GM21619 (cell line): ENCODE measurements at regions not wholly inside any gene's neighbourhood (a gene's known extent, or its start where the extent isn't known, plus 50 kb on each side); places are given as distances from the start of the nearest gene placed in this dataset.

Experiments used
- ATAC-seq: cut with Tn5 transposase; IDR thresholded peaks from one replicate; pipeline ENCODE4 v1.9.1; 2021; ENCODE audit not compliant: unreplicated experiment

GRCh38 chr21:16533692-16534407, 804.1 kb downstream of the USP25 start:
- no peak for ATAC-seq

DNA sequence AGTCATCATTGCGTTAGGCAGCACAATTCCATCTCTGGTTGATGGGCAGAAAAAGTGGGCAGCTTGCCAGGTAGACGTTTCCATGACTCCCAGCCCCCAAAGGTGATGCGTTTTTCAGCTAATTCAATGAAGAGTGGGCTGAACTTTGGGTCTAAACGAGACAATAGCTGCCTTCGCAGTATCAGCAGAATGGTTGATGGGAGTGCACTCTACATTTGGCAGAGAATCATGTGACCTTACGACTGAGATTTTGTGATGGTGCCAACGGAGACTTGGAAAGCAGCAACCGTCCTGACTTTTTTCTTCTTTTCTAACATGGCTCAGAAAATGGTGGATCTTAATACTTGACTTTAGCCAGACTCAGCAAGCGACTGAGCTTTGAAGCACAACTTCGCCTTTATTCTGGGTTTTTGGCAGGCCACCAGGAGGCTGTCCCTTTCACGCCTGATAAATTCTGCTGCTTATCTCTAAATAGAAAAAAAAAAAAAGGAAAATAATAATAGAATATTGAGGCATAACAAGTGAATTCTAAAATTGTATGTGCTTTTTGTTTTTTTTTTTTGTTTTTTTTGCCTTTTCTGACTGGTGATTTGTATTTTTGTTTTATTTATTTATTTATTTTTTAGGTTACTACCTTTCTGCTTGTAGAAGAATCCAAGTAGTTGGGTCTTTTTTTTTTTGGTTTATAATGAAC, 804.8 kb downstream of the USP25 start:
- no peak for ATAC-seq

DNA sequence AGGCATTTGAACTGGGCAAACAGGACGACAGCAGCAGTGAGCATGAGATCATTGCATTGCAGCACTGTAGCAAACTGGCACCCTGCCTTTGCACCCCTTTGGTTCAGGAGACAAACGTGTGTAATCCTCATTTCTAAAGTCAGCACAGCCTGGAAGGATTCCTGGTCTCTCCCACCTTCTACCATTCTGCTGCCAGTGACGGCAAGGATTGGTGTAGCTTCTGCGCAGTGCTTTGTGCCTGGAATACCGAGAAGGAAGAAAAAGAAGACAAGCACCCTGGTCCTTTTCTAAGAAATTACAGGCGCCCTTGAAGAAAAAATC, 805.3 kb downstream of the USP25 start:
- ATAC-seq, result no peak

DNA sequence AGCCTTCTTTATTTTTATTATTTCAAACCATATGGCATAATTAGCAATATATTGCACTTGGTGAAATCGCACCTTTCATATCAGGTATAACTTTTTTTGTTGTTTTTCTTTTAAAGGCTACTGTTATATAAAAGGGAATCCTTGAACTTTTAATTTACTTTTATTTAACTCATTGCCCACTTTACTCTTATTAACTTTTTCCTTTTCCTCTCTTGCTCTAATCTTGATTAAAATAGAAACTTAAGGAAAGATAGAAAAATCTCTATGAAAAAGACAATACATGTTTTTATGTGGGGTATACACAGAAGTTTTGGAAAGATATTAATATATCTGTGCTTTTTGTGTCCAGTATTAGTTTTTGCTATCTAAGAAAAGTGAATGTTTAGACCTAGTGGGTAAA, 805.8 kb downstream of the USP25 start:
- ATAC-seq, result no peak

GRCh38 chr21:16536140-16536539, 806.4 kb downstream of the USP25 start:
- ATAC-seq, result no peak

DNA sequence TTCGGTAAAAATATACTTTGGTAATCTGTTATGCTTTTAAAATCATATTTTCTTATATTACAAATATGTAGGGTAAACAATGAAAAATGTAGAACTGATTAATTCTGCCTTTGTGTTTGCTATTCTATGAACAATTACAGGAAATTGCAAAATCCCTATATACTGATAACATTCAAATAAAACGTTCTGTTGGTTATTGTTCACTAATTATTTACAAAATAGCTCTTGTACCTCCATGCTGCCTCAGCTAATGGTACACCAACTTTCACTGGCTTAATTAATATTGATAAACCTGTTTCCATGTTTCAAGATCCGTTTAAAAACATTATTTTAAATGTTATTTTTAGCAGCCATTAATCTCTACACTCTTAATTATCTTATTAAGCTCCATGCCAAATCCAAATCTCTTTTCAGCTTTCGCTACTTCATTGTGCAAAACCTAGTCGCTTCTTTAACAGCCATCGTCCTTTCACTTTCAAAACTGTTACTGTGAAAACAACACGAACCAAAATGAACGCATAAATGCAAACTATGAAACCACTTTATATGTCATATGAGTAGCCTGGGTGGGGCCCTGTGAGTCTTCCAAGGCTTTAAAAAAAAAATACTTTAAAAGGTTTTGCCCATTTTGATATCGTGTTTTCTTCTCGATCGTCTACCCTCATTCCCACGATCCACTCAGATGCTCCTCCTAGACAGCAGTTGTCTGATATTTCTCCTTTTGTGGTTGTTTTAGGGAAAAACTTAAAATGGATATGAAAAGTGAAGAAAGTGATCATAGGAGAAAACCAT, 807.1 kb downstream of the USP25 start:
- no peak for ATAC-seq

DNA sequence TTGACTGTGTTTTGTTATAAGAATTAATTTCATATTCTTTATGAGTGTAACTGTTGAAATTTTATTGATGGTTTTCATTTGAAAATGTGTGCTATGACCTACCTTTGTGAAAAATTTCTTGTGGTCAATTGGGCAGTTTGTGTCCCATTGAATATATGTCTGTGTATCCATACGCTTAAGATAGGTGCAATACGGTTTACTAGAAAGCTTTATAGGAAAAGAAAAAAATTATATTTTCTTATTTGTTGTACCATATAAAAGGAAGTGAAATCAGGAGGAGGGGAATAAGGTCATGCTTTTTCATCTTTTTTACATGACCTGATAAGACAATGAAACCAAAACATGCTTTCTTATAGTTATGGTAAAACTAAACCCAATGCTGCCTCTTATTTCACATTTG, 807.7 kb downstream of the USP25 start:
- no peak for ATAC-seq

DNA sequence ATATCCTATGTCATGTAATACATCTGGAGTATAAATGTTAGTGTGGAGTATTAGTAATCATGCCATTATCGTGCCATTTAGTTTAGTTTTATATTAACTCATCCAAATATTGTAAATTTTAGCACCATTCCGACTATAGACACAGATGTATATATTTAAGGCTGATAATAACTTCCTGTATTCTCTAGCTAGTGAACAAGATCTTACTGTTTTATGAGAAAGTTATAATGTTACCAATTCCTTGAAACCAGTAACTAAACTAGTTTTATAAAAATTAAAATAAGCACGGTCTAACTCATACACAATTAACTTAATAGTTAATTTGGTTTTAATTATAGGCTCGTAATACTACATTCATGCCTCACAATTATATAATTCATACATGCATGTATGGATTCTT, 808.6 kb downstream of the USP25 start:
- ATAC-seq, result no peak

- ATAC-seq, result no peak
Measured at GRCh38 chr21:16538936-16539440, 809.2 kb downstream of the USP25 start.

- no peak for ATAC-seq
Measured at GRCh38 chr21:16540966-16541727, 811.4 kb downstream of the USP25 start.

DNA sequence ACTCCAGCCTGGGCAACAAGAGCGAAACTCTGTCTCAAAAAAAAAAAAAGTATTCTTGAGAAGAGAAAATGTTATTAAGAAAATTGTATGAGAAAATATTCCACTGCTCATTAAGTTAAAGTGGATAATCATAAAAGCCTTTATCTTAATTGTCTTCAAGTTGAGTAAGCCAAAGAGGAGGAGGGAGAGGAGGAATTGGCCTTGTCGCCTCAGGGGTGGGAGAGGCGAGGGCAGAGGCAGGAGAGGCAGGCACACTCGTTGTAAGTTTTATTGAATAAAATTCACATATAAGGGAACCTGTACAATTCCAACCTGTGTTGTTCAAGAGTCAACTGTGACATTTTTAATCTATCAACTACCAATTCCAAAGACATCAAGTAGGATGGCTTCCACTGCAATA, 820.3 kb downstream of the USP25 start:
- no peak for ATAC-seq

- ATAC-seq, result no peak
Measured at GRCh38 chr21:16550917-16551741, 821.3 kb downstream of the USP25 start.

DNA sequence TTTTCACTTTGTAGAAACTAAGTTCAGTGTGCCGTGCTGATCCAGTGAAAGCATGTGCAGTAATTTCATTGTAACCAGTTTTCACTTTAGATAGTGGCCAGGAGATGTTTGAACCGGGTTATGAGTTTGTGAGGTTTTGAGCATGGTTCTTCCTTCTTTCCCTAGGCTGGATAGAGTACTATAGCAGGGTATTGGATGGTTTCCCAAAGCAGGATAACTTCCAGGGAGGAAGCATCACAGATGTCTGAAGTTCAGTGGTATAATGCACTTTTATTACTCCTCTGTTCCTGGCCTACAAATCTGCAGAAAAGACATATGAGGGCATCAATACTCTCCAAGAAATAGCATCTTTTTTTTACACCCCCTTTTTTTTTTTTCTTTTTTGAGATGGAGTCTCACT, 823.1 kb downstream of the USP25 start:
- ATAC-seq, result no peak

DNA sequence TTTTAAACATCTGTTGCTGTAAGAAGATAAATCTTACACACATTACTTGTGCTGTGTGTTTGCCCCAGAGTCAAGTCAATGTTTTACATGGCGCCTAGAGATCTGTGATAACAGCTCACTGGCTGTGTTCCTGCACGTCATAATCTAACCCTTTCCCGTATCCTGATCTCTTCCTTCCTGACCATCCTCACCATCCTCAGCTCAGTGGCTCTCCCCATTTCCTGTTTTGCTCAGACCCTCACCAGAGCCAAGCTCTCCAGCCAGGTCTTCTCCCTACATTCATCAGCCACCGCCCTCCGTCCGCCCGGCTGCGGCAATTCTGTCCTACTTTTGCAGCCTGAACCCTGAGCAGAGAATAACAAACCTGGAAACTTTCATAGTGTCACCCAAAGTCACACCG, 824.7 kb downstream of the USP25 start:
- ATAC-seq, result no peak

DNA sequence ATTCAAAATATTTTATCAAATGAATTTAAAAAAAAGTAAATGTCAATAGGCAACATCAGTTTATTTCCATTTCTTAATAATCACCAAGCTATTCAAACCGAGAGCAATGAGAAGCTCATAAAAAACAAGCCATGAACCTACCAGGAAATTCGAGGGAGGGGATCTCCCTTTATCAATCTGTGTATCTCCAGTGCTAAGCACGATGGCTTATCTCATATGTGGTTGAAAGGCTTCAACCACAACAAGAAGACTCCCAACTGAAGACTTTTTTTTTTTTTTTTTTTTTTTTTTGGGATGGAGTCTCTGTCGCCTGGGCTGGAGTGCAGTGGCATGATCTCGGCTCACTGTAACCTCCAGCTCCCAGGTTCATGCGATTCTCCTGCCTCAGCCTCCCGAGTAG, 833.3 kb downstream of the USP25 start:
- no peak for ATAC-seq

GRCh38 chr21:16563795-16564194, 834.0 kb downstream of the USP25 start:
- ATAC-seq, result no peak

GRCh38 chr21:16568244-16568643, 838.5 kb downstream of the USP25 start:
- ATAC-seq, result no peak

- no peak for ATAC-seq
Measured at GRCh38 chr21:16568661-16569060, 838.9 kb downstream of the USP25 start.

DNA sequence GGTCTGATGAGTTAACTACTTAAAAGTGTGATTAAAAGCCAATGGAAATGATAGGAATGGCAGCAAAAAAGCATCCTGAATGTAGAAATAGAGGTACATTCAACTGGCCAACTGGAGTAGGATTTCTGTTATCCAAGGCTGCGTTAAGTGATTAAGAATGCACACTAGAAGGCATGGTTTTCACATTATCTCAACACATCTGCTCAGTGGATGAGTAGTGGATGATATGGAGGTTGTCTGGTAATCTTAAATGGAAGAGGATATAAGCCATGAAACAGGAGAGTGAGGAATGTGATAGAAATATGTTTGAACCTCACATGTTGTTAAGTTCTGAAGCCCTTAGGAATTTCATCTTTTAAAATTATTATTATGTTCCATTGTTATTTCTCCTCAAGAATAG, 839.9 kb downstream of the USP25 start:
- no peak for ATAC-seq

DNA sequence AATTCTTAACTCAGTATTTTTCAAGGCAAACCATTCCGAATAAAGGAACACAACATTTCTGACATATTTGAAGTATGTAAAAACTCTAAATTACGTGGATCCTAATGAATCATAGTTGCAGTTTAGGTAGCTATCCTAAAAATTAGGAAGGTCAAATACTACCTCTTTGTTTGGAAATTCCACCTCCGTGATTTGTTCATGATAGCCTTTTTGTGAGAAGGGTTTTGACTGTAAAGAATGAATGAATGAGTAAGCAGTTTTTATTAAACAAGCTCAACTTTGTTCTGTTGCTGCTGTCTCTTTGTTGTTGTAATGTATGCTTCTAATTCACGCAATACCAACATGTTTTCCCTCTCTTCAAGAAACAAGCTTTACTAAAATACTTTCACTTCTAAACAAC, 840.4 kb downstream of the USP25 start:
- no peak for ATAC-seq
